GM12878 (cell line): ENCODE measurements at regions not wholly inside any gene's neighbourhood (a gene's known extent, or its start where the extent isn't known, plus 50 kb on each side); places are given as distances from the start of the nearest gene placed in this dataset.

ENCODE experiments used
- BHLHE40 ChIP-seq, 2 experiments: fragments of 450-650 bp in 1 of 2; IDR thresholded peaks; 2 replicates each; pipeline ENCODE4 v1.6.1; 2011 to 2017; ENCODE audit warnings: low read depth in 2 of 2, borderline replicate concordance in 1 of 2, improper control_type of control experiment in 1 of 2, low read length in 1 of 2, mild to moderate bottlenecking in 1 of 2
- CTCF ChIP-seq, 3 experiments: IDR thresholded peaks in 2 of 3; conservative IDR thresholded peaks in 1 of 3; 2 replicates each; pipeline ENCODE4 v1.5.1; 2011; ENCODE audit warnings: low read depth in 3 of 3, low read length in 3 of 3, mild to moderate bottlenecking in 3 of 3, control low read depth in 2 of 3, moderate library complexity in 2 of 3, inconsistent platforms in 1 of 3, mixed read lengths in 1 of 3; ENCODE audit not compliant: control insufficient read depth in 2 of 3, insufficient read depth in 1 of 3; ENCODE audit errors: extremely low read depth in 1 of 3
- EED ChIP-seq: sonication (generic); IDR thresholded peaks from 2 replicates; pipeline ENCODE4 v1.6.1; 2016; ENCODE audit warnings: antibody characterized with exemption, low read depth
- GATAD2B ChIP-seq: fragments of 450-650 bp; conservative IDR thresholded peaks from 2 replicates; pipeline ENCODE4 v1.6.1; 2017; ENCODE audit warnings: low read depth, mild to moderate bottlenecking, moderate library complexity
- NFYB ChIP-seq: IDR thresholded peaks from 2 replicates; pipeline ENCODE4 v1.6.1; 2011; ENCODE audit warnings: low read depth, mild to moderate bottlenecking, low read length, improper control_type of control experiment, moderate library complexity; ENCODE audit not compliant: insufficient read depth
- PKNOX1 ChIP-seq: fragments of 450-650 bp; IDR thresholded peaks from 2 replicates; pipeline ENCODE4 v1.6.1; 2016; ENCODE audit warnings: mild to moderate bottlenecking
- SREBF2 ChIP-seq: IDR thresholded peaks from 2 replicates; pipeline ENCODE4 v1.6.1; 2012; ENCODE audit warnings: mild to moderate bottlenecking, low read length
- USF2 ChIP-seq: IDR thresholded peaks from 2 replicates; pipeline ENCODE4 v1.6.1; 2011; ENCODE audit warnings: low read depth, low read length, improper control_type of control experiment, borderline replicate concordance
- YBX1 ChIP-seq: fragments of 450-650 bp; IDR thresholded peaks from 2 replicates; pipeline ENCODE4 v1.6.1; 2016; ENCODE audit warnings: antibody characterized with exemption
- ZNF217 ChIP-seq: fragments of 450-650 bp; IDR thresholded peaks from 2 replicates; pipeline ENCODE4 v1.6.1; 2017; ENCODE audit warnings: antibody characterized with exemption, mild to moderate bottlenecking

- TF ChIP-seq EED (no peak), YBX1 (no peak), NFYB (no peak), SREBF2 (no peak), PKNOX1 (no peak), BHLHE40 (IDR thresholded peaks at IDR 0.05; ENCODE audit: borderline replicate concordance in 1 of 2, low read depth in 2 of 2, low read length in 1 of 2) (no peak), USF2 (no peak), ZNF217 (no peak), GATAD2B (no peak), CTCF (IDR thresholded peaks at IDR 0.05 in 2 of 3, conservative IDR thresholded peaks at IDR 0.05 in 1 of 3; ENCODE audit: control insufficient read depth in 2 of 3, extremely low read depth in 1 of 3, insufficient read depth in 1 of 3, low read depth in 3 of 3, low read length in 3 of 3) (no peak; a peak in 1 of 6 replicates)
Measured at GRCh38 chr12:17215759-17216570, 610.0 kb upstream of the LMO3 start (continued).
